H9 (cell line): ENCODE measurements at regions not wholly inside any gene's neighbourhood (a gene's known extent, or its start where the extent isn't known, plus 50 kb on each side); places are given as distances from the start of the nearest gene placed in this dataset.

ENCODE experiments used
- DNase-seq: peaks from one replicate; pipeline ENCODE4 v3.0.0-alpha.2; 2017
- H2AFZ ChIP-seq: one replicate; pipeline ENCODE4 v1.6.1; 2013; ENCODE audit warnings: mild to moderate bottlenecking, low read length, control low read depth, moderate library complexity
- H2AK5ac ChIP-seq: 2 replicates; pipeline ENCODE4 v1.6.1; 2013; ENCODE audit warnings: low read length, control low read depth, mixed read lengths; ENCODE audit not compliant: insufficient read length
- H2BK120ac ChIP-seq: one replicate; pipeline ENCODE4 v1.6.1; 2013; ENCODE audit warnings: low read depth, mild to moderate bottlenecking, low read length, control low read depth, inconsistent platforms; ENCODE audit not compliant: poor library complexity, severe bottlenecking
- H2BK12ac ChIP-seq: 2 replicates; pipeline ENCODE4 v1.6.1; 2013; ENCODE audit warnings: low read length, control low read depth, mixed read lengths, low read depth; ENCODE audit not compliant: insufficient read length
- H2BK15ac ChIP-seq: 2 replicates; pipeline ENCODE4 v1.6.1; 2013; ENCODE audit warnings: low read depth, low read length, control low read depth
- H2BK20ac ChIP-seq: one replicate; pipeline ENCODE4 v1.6.1; 2013; ENCODE audit warnings: low read depth, mild to moderate bottlenecking, low read length, control low read depth, inconsistent platforms; ENCODE audit not compliant: poor library complexity, severe bottlenecking
- H2BK5ac ChIP-seq: 2 replicates; pipeline ENCODE4 v1.6.1; 2013; ENCODE audit warnings: low read length, control low read depth, mixed read lengths; ENCODE audit not compliant: insufficient read length
- H3K14ac ChIP-seq: 2 replicates; pipeline ENCODE4 v1.6.1; 2013; ENCODE audit warnings: low read length, control low read depth; ENCODE audit not compliant: insufficient read depth
- H3K18ac ChIP-seq: 2 replicates; pipeline ENCODE4 v1.6.1; 2013; ENCODE audit warnings: low read depth, mild to moderate bottlenecking, mixed read lengths, low read length, control low read depth; ENCODE audit not compliant: insufficient read length
- H3K23ac ChIP-seq: 2 replicates; pipeline ENCODE4 v1.6.1; 2013; ENCODE audit warnings: low read length, control low read depth, mixed read lengths, low read depth; ENCODE audit not compliant: insufficient read length
- H3K23me2 ChIP-seq: 2 replicates; pipeline ENCODE4 v1.6.1; 2013; ENCODE audit warnings: low read depth, mild to moderate bottlenecking, mixed read lengths, low read length, control low read depth; ENCODE audit not compliant: insufficient read length, poor library complexity, severe bottlenecking
- H3K27ac ChIP-seq: 2 replicates; pipeline ENCODE4 v1.5.1; 2013; ENCODE audit warnings: low read length, control low read depth, mixed read lengths, low read depth; ENCODE audit not compliant: insufficient read length
- H3K27me3 ChIP-seq: 2 replicates; pipeline ENCODE4 v1.6.1; 2013; ENCODE audit warnings: low read length, control low read depth, inconsistent platforms; ENCODE audit not compliant: insufficient read depth
- H3K4ac ChIP-seq: 2 replicates; pipeline ENCODE4 v1.6.1; 2013; ENCODE audit warnings: low read depth, mild to moderate bottlenecking, control low read depth, inconsistent platforms, low read length, moderate library complexity
- H3K4me1 ChIP-seq: 2 replicates; pipeline ENCODE4 v1.6.1; 2013; ENCODE audit warnings: low read length, control low read depth, inconsistent platforms; ENCODE audit not compliant: insufficient read depth
- H3K4me2 ChIP-seq: 2 replicates; pipeline ENCODE4 v1.6.1; 2013; ENCODE audit warnings: low read length, control low read depth, mixed read lengths; ENCODE audit not compliant: insufficient read length, insufficient read depth
- H3K56ac ChIP-seq: 2 replicates; pipeline ENCODE4 v1.6.1; 2013; ENCODE audit warnings: low read depth, mild to moderate bottlenecking, mixed read lengths, low read length, control low read depth; ENCODE audit not compliant: insufficient read length
- H3K79me1 ChIP-seq: 2 replicates; pipeline ENCODE4 v1.6.1; 2013; ENCODE audit warnings: low read depth, mild to moderate bottlenecking, moderate library complexity, low read length, control low read depth, inconsistent platforms; ENCODE audit not compliant: insufficient read depth, poor library complexity, severe bottlenecking
- H3K79me2 ChIP-seq: 2 replicates; pipeline ENCODE4 v1.6.1; 2013; ENCODE audit warnings: low read length, control low read depth, inconsistent platforms; ENCODE audit not compliant: insufficient read depth
- H3K9ac ChIP-seq: 2 replicates; pipeline ENCODE4 v1.6.1; 2013; ENCODE audit warnings: low read length, control low read depth, mixed read lengths; ENCODE audit not compliant: insufficient read length; ENCODE audit errors: extremely low read depth
- H3K9me3 ChIP-seq: one replicate; pipeline ENCODE4 v1.6.1; 2013; ENCODE audit warnings: low read depth, low read length, inconsistent platforms; ENCODE audit not compliant: control insufficient read depth
- H3T11ph ChIP-seq: one replicate; pipeline ENCODE4 v1.6.1; 2013; ENCODE audit warnings: mild to moderate bottlenecking, low read length, control low read depth, inconsistent platforms
- H4K20me1 ChIP-seq: one replicate; pipeline ENCODE4 v1.6.1; 2013; ENCODE audit not compliant: control insufficient read depth, insufficient read length, insufficient read depth
- H4K5ac ChIP-seq: 2 replicates; pipeline ENCODE4 v1.6.1; 2013; ENCODE audit warnings: low read depth, mild to moderate bottlenecking, mixed read lengths, low read length, control low read depth; ENCODE audit not compliant: insufficient read length
- H4K8ac ChIP-seq: replicated peaks from 2 replicates; pipeline ENCODE4 v1.6.1; 2013; ENCODE audit warnings: low read length, control low read depth, mixed read lengths, low read depth; ENCODE audit not compliant: insufficient read length
- H4K91ac ChIP-seq: 2 replicates; pipeline ENCODE4 v1.6.1; 2013; ENCODE audit warnings: low read depth, mild to moderate bottlenecking, moderate library complexity, mixed read lengths, low read length, control low read depth; ENCODE audit not compliant: insufficient read length
- H3K27ac Mint-ChIP-seq, 3 experiments: 2 replicates in 2 of 3; 3 replicates in 1 of 3; pipeline ENCODE4 v1.8.0; 2020 to 2021; ENCODE audit warnings: mixed read lengths in 3 of 3, mild to moderate bottlenecking in 1 of 3, moderate library complexity in 1 of 3
- H3K27me3 Mint-ChIP-seq: 2 replicates; pipeline ENCODE4 v1.8.0; 2021; ENCODE audit warnings: low read depth, mild to moderate bottlenecking, moderate library complexity, mixed read lengths
- H3K36me3 Mint-ChIP-seq, 3 experiments: 2 replicates in 2 of 3; 3 replicates in 1 of 3; pipeline ENCODE4 v1.8.0; 2020 to 2021; ENCODE audit warnings: low read depth in 3 of 3, mixed read lengths in 3 of 3; ENCODE audit not compliant: insufficient read depth in 1 of 3
- H3K4me1 Mint-ChIP-seq, 2 experiments: 2 replicates each; pipeline ENCODE4 v1.8.0; 2020; ENCODE audit warnings: mixed read lengths in 2 of 2
- H3K4me3 Mint-ChIP-seq, 2 experiments: 2 replicates in 1 of 2; 3 replicates in 1 of 2; pipeline ENCODE4 v1.8.0; 2020 to 2021; ENCODE audit warnings: mild to moderate bottlenecking in 2 of 2, mixed read lengths in 2 of 2, moderate library complexity in 1 of 2
- H3K9me3 Mint-ChIP-seq, 2 experiments: 2 replicates in 1 of 2; 3 replicates in 1 of 2; pipeline ENCODE4 v1.8.0; 2020; ENCODE audit warnings: mild to moderate bottlenecking in 2 of 2, mixed read lengths in 2 of 2, moderate library complexity in 1 of 2
- CTCF ChIP-seq: fragments of 200-600 bp; sonication (generic); conservative IDR thresholded peaks from 3 replicates; pipeline ENCODE4 v1.8.0; 2021; ENCODE audit warnings: antibody characterized with exemption, mild to moderate bottlenecking
- WGBS: extraction: QIAGEN DNeasy Blood & Tissue Kit; methylation state at CpG from one replicate; pipeline ENCODE4 v1.1.7; 2013; ENCODE audit warnings: missing lambda C conversion rate, low lambda C conversion rate, mixed read lengths; ENCODE audit not compliant: insufficient read length; ENCODE audit errors: extremely low coverage; 5-methylcytosine and 5-hydroxymethylcytosine counted together

- no peak overlapping the region for H3K18ac ChIP-seq
- DNase-seq: no peak
- peaks cover 4% of the 10 kb centered on the region for H3K9me3 ChIP-seq
- H3T11ph ChIP-seq: no peak overlapping the region
- H3K79me1 ChIP-seq: no peaks in the 10 kb centered on the region
- Mint-ChIP-seq H3K4me1 (peaks cover 0 to 8% of the 10 kb centered on the region in 2 experiments; a peak in 3 of 4 replicates), H3K4me3 (no peak overlapping the region), H3K27me3 (peaks cover 59% of the 10 kb centered on the region), H3K9me3 (peaks cover 17 to 22% of the 10 kb centered on the region in 2 experiments), H3K36me3 (peaks cover 0 to 12% (median 2%) of the 10 kb centered on the region in 3 experiments; a peak in 2 of 7 replicates), H3K27ac (peak overlapping the region in 1 of 3 experiments; percentile 65; a peak in 1 of 7 replicates)
- no peaks in the 10 kb centered on the region for H3K79me2 ChIP-seq
- no peak overlapping the region for H2BK15ac ChIP-seq
- no peak overlapping the region for H3K23ac ChIP-seq
- H3K14ac ChIP-seq: no peak overlapping the region
- H2AK5ac ChIP-seq: no peak overlapping the region
- H3K27me3 ChIP-seq: no peaks in the 10 kb centered on the region
- no peak overlapping the region for H3K27ac ChIP-seq
- H2BK20ac ChIP-seq: no peak overlapping the region
- no peak overlapping the region for H3K9ac ChIP-seq
- H4K8ac ChIP-seq: no peak overlapping the region
- H4K20me1 ChIP-seq: no peaks in the 10 kb centered on the region
- H4K5ac ChIP-seq: no peak overlapping the region
- H4K91ac ChIP-seq: no peak overlapping the region
- H2AFZ ChIP-seq: no peak overlapping the region
- H2BK12ac ChIP-seq: no peak overlapping the region
- no peak overlapping the region for H3K4ac ChIP-seq
- TF ChIP-seq CTCF: no peak
- no peaks in the 10 kb centered on the region for H3K4me1 ChIP-seq
- no peak overlapping the region for H3K4me2 ChIP-seq
- no peak overlapping the region for H2BK5ac ChIP-seq
- H2BK120ac ChIP-seq: no peak overlapping the region
- WGBS: no CpG with 5 or more reads among the region's 7 CpGs
- no peak overlapping the region for H3K56ac ChIP-seq
- no peaks in the 10 kb centered on the region for H3K23me2 ChIP-seq
Measured at GRCh38 chr16:86026916-86027315, 128.0 kb downstream of the IRF8 start.
